GM13977 (cell line): ENCODE measurements at regions not wholly inside any gene's neighbourhood (a gene's known extent, or its start where the extent isn't known, plus 50 kb on each side); places are given as distances from the start of the nearest gene placed in this dataset.

Experiments
- DNase-seq: peaks from one replicate; pipeline ENCODE4 v3.0.0; 2012; ENCODE audit warnings: low spot score
- CTCF ChIP-seq: IDR thresholded peaks from 2 replicates; pipeline ENCODE4 v1.5.1; 2012; ENCODE audit warnings: mild to moderate bottlenecking, control low read depth; ENCODE audit not compliant: insufficient read depth; ENCODE audit errors: extremely low read depth, missing control alignments
- in situ Hi-C: fragments of 300-500 bp; cut with MboI; formaldehyde crosslinking; loops from one replicate; pipeline ENCODE4 v1.12.0; 2022; ENCODE audit warnings: low sequenced_read_pairs, low pct_unique_long_range_greater_than_20kb, mixed read lengths, inconsistent platforms; ENCODE audit not compliant: unreplicated experiment

DNA sequence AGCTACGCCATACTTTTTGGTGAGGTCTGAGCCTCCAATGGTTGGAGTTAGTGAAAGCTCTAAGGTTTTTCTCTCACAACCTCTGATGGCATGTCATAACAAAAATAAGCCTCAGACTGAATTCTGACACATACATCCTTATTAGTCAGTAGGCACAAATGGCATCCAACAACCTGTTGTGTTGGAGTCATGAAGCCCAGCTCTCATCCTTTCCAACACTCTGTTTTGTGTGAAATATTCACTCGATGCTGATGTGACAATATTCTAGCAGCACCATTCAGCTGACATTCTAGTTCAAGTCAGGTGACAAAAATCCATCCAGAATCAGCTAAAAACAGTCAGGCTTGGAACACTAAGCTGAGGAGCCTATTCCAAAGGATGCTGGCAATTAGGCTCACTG is 603.2 kb upstream of the ID2 start:
- TF ChIP-seq CTCF: no peak
- in situ Hi-C loops: no loop called here
- no peak for DNase-seq

- DNase-seq: no peak
- in situ Hi-C loops: no loop called here
- TF ChIP-seq CTCF: no peak
Measured at GRCh38 chr2:8080063-8080462, 601.8 kb upstream of the ID2 start.

GRCh38 chr2:8081130-8081529 is 600.7 kb upstream of the ID2 start:
- no peak for DNase-seq
- in situ Hi-C loops: no loop called here
- TF ChIP-seq CTCF: no peak

- no peak for TF ChIP-seq CTCF
- no peak for DNase-seq
- in situ Hi-C loops: no loop called here
Measured at GRCh38 chr2:8082840-8083239, 599.0 kb upstream of the ID2 start.

- in situ Hi-C loops: no loop called here
- no peak for TF ChIP-seq CTCF
- no peak for DNase-seq
Measured at GRCh38 chr2:8086357-8086756, 595.5 kb upstream of the ID2 start.

DNA sequence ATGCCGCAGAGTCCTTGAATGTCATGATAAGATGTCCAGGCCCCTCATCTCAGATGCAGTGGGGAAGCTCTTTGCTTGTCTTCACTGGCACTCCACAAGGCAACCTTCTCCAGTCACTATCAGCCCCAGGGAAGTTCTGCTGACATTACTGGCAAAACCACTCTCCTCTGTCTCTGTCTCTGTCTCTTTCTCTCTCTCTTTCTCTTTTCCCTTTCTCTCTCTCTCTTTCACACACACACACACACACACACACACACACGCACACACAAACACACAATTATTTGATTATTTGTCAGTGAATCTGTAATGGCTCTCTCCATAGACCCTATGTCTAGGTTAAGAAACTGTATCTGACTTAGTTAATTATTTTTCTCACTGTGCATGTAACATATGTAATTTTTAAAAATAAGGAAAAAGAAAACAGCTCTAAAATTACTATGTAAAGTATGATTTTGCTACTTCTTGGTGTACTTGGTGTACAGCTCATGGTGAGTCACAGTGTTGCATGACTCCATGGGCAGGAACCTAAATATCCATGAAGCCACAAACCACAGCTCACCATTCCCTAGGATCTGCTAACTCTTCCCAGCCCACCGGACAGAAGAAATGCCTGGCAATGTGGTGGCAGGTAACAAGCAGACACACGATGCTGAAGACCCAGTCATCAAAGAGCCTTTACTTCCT is 594.9 kb upstream of the ID2 start:
- no peak for TF ChIP-seq CTCF
- in situ Hi-C loops: no loop called here
- DNase-seq: no peak

DNA sequence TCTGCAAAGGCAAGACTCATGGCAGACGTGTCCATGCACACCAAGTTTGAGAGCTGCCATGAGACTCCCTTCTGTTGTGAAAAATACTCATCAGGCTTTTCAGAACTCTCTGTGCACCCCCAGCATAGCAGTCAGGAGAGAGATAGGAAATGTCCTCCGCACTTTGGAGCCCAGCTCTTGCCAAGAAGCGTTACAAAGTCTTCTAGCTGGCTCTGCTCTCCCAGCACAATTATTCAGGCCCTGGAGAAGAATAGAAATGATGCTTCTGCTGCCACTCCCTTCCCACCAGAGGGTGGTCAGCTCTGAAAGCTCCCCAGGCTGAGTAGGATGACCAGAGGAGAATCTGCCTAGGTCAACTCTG is 594.4 kb upstream of the ID2 start:
- TF ChIP-seq CTCF: no peak
- no peak for DNase-seq
- in situ Hi-C loops: no loop called here
